Astrocyte of the hippocampus (primary cell): ENCODE measurements at regions not wholly inside any gene's neighbourhood (a gene's known extent, or its start where the extent isn't known, plus 50 kb on each side); places are given as distances from the start of the nearest gene placed in this dataset.
"Not testable (repeated sequence)": the region's sequence is repeated elsewhere in the genome, so short reads cannot be mapped to it uniquely, and the experiment has no call there.

Experiments
- DNase-seq: peaks from one replicate; pipeline ENCODE4 v3.0.0; 2011; ENCODE audit warnings: low read depth, low spot score

DNA sequence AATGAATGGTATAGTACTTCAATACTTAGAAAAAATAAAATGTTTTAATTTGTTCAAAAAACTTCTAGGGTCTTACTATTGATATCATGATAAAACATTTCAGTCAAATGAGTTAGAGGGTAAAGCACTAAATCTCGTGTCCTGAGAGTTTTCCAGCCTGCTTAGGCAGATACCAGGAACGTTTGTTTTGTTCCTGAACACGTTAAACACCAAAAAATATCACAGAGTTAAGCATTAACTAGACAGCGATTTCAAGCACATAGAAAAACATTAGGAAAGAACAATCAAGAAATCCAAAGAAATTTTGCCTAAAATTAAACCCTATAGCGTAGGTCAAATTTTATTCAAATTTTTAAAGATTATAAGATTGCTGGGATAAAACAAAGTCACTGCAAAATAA is 204.6 kb upstream of the AGR3 start:
- no peak for DNase-seq

GRCh38 chr7:17090751-17091150 is 207.7 kb upstream of the AHR start:
- DNase-seq, result peak; percentile 59

DNA sequence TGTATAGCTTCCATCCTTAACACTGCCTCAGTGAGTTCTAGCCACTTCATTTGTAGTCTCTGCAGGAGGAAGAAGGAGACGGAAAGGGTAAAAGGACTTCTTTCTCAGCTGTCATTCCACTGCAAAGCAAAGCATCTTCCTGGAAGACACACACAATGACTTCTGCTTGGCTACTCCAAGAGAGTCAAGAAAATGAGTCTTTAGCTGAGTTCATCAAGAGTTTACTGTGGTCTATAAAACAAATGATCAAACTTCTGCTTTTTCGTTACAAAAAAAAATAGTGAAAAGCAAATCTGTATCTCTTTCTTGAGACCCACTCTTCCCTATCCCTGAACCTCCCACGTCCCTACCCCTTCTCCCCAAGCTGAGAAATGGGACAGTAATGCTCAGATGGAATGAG is 205.0 kb upstream of the AHR start:
- DNase-seq, result no peak

DNA sequence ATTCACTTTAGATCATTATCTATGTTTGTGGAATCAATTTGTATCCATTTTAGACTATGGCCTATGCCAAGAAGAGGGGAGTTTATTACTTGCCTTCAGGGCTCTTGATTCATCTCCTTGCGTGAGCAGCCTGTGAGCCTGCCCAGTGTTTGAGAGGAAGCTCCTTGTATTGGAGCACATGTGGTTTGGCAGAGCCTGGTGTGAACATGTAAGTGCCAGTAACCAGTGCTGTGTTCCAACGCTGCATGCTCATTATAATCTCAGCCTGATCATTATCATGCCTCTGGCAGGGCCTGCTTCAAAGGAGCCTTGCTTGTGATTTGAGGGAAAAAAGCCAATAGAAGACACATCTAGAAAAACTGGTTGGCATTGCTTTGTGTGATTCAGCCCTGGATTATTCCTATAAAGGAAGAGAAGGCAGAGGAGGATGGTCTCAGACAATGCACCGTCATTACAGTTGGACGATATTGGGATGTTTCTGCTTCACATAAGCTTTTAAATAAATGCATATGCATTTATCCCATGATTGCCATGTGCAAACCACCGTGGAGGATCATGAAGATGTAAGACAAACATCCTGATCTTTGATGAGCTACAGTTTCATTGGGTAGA is 203.4 kb upstream of the AHR start:
- peak; percentile 70 for DNase-seq

DNA sequence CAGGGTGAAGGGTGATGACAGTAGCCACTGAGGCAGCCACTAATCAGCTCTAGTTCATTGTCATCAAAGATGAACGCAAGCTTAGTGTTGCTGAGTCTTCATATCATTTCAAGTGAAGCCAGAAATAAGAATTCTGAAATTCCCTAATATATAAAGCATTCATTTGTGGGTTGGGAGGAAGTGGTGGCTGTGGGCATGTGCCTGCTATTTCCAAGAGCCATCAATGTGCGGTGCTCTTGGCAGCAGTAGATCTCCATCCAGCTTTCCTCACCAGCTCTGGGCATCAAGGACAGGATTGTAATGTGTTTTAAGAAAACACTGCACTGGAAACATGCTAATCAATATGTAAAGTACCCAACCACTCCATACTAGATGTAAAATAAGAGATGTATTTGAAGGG is 202.5 kb upstream of the AHR start:
- DNase-seq, result no peak

- no peak for DNase-seq
Measured at GRCh38 chr7:17097668-17098297, 200.7 kb upstream of the AHR start.

GRCh38 chr7:17098515-17098914 is 199.9 kb upstream of the AHR start:
- no peak for DNase-seq

DNA sequence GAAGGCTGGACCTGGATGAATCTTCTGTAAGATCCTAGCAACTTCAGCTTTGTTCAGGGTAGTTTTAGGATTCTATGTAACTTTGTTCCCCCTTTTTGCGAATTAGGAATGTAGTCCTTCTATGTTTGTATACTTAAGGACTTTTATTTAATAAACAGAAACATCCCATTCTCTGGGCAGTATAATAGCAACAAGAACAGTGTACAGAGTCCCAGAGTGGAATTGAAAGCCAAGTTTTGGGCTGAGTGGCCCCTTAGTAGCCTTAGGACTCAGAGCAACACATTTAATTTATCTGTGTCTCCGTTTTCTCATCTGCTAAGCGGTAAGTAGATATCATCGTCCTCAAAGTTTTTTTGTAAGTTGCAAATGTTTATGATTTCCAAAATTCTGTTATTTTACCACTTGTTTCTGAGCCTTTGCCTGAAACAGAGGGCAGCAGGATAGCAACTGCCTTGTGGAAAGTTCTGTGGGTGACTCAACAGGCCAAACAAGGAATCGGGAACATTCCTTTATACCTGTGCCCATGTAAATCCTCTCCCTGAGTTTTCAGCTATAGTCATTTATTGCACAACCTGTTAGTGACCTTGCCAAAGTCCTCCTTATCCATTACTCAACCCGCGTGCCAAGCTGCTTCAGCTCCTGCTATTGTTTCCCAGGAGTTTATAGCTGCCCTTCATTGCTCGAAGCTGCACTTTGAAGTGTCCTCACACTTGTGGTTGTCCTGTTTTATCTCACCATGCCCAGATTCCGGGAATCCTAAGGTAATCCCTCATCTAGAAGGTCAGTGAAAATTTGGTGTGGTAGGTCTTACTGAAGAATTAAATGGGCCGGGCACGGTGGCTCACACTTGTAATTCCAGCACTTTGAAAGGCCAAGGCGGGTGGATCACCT is 199.1 kb upstream of the AHR start:
- peak; percentile 40 for DNase-seq

DNA sequence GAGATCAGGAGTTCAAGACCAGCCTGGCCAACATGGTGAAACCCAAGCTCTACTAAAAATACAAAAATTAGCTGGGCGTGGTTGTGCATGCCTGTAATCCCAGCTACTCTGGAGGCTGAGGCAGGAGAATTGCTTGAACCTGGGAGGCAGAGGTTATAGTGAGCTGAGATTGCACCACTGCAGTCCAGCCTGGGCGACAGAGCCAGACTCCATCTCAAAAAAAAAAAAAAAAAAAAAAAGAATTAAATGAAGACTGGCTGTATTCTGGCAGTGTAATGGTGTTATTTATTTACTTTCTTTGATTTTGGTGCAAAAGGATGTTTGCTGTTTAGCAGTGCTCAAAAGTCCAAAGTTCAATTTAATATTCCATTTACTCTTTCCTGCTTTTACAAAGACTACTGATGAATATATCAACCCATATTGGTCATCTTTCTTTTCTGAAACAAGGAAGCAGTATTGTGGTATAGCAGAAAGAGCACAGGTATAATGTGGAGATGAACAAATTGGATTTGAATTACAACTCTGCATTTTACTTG is 198.4 kb upstream of the AHR start:
- DNase-seq, result not testable (repeated sequence)

GRCh38 chr7:17101207-17101696 is 197.2 kb upstream of the AHR start:
- DNase-seq, result no peak

DNA sequence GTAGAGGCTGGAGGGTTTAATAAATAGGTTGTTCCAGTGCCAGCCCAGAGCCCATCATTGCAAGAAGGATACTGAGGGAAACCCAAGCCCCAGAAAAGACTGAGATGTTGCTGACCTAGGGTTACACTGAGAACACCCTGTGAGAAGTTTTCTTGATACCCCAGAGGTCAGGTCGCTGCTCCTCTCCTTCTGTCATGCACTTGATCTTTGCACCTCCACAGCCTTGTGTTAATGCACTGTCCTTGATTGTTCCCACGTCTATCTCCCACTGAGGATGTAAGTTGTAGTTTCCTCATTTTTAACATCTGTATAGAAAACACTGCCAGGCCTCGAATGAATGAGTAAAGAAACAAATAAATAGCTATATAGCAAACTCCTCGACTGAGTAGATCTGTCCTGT is 195.3 kb upstream of the AHR start:
- DNase-seq, result no peak

DNA sequence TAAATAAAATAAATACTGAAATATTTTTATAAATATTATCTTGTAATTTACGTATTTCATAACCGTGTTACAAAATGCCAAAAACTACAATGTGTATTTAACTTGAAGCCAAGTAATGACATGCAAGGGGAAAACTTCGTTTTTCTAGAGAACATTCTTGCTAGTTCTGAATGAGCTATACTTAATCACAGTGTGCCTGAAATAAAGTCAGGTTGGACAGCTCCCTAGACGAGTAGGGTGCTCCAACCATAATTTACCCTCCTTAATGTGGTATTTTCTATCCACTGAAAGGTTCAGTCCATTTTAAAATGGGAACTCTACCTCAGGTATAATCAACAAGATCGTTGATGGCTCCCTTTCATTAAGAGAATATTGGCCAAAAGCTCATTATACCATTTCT is 194.5 kb upstream of the AHR start:
- no peak for DNase-seq

- DNase-seq, result no peak
Measured at GRCh38 chr7:17104419-17104818, 194.0 kb upstream of the AHR start.

- no peak for DNase-seq
Measured at GRCh38 chr7:17105701-17106100, 192.8 kb upstream of the AHR start.

DNA sequence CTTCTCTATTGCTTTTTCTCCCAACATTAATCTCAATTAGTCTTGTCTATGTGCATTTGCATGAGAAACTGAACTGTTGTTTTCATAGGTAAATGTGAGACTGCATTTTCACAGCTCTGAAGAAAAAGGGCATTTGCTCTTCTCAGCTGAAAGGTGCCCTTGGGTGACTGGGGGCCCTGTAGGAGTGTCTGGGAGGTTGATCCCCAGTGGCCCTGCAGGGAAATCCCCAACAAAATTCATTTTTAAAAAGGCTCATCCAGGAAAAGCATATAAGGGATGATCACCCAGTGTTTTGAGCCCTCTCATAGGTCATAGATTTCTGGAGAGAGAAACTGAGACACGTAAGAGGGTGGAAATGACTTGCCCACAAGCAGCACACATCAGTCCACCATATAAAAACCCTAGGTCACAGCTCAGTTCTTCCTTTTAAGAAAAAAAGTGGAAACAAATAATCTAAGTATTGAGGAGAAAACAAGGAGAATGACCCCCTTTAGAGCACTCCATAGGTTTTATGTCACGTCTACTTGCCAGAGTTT is 190.3 kb upstream of the AHR start:
- DNase-seq, result no peak

DNA sequence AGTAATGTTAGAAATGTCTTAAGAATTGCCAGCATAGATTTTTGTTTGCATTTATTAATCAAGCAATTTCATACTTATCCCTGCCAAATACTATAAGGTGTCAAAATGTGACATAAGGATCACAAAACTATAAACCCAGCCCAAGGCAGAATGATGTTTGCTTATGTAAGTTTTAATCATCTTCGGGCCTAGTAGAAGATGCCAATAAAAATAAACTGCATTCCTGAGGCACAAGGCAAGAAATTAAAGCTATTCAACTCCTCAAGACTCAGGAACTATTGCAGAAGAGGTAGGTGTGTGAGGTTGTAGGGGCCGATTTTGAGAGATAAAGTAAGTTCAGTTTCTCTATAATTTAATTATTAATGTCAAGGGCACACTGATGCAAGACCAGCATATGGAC is 189.4 kb upstream of the AHR start:
- DNase-seq, result peak; percentile 63

DNA sequence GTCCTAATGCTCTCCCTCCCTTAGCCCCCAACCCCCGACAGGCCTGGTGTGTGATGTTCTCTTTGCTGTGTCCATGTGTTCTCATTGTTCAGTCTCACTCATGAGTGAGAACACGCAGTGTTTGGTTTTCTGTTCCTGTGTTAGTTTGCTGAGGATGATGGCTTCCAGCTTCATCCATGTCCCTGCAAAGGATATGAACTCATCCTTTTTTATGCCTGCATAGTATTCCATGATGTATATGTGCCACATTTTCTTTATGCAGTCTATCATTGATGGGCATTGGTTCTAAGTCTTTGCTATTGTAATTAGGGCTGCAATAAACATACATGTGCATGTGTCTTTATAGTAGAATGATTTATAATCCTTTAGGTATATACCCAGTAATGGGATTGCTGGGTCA is 184.7 kb upstream of the AHR start:
- not testable (repeated sequence) for DNase-seq

GRCh38 chr7:17118412-17118811 is 180.0 kb upstream of the AHR start:
- DNase-seq, result no peak

DNA sequence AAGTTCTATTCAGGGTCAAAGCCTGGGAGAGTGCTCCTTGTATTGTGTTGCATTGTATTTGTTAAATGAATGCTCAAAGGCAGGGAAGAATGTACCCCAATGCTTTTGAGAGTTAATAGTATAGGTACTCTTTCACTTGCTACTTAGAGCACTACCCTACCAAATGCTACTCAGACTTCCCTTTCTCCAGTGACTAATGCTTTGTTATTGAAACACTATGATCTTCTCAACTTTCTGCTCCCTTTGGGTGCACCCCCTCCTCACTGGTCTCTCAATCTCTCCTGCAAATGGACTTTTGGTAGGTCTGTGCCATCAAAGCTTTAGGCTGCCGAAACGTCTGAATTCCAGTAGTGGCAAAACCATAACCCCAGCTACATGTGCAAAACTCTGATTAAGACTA is 177.7 kb upstream of the AHR start:
- DNase-seq, result no peak

- DNase-seq, result no peak
Measured at GRCh38 chr7:17121671-17122070, 176.8 kb upstream of the AHR start.

DNA sequence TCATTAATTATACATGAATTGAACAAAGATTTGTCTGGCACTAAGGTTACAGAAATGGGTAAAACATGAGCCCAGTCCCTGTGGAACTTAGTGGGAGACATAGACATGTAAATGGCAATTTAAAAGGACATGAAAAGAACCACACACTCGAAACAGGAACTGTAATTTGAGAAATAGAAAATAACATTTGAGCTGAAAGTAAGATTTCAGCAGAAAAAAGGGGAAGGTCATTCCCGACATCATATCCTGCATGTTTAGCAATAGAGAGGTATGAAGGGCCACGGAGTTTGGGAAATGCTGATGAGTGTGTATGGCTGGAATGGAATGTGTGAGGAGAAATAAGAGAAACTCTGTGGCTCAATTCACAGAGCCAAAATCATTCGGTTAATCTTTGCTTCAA is 175.4 kb upstream of the AHR start:
- DNase-seq, result peak; percentile 76
